Thymus (tissue), 11 donors: ENCODE measurements at regions not wholly inside any gene's neighbourhood (a gene's known extent, or its start where the extent isn't known, plus 50 kb on each side); places are given as distances from the start of the nearest gene placed in this dataset.
"Not testable (repeated sequence)": the region's sequence is repeated elsewhere in the genome, so short reads cannot be mapped to it uniquely, and the experiment has no call there.

Experiments
- DNase-seq, 9 donors: peaks; one replicate each; pipeline ENCODE4 v3.0.0-alpha.2; 2013; ENCODE audit warnings: low spot score in 9 of 9, low read depth in 6 of 9, missing footprints in 1 of 9
- H3K27ac ChIP-seq, 2 donors: one replicate each; pipeline ENCODE4 v1.5.1; 2013; ENCODE audit warnings: control low read depth in 1 of 2, low read depth in 1 of 2, low read length in 1 of 2, mild to moderate bottlenecking in 1 of 2, moderate library complexity in 1 of 2
- H3K27me3 ChIP-seq, 2 donors: one replicate each; pipeline ENCODE4 v1.5.1; 2013; ENCODE audit warnings: low read length in 1 of 2; ENCODE audit not compliant: control insufficient read depth in 2 of 2, insufficient read depth in 1 of 2
- H3K36me3 ChIP-seq, 2 donors: one replicate each; pipeline ENCODE4 v1.5.1; 2013; ENCODE audit warnings: low read length in 1 of 2, mild to moderate bottlenecking in 1 of 2, moderate library complexity in 1 of 2; ENCODE audit not compliant: control insufficient read depth in 2 of 2, insufficient read depth in 2 of 2
- H3K4me1 ChIP-seq, 2 donors: one replicate each; pipeline ENCODE4 v1.5.1; 2013; ENCODE audit warnings: low read length in 2 of 2; ENCODE audit not compliant: control insufficient read depth in 2 of 2, insufficient read depth in 2 of 2
- H3K4me3 ChIP-seq, 2 donors: one replicate each; pipeline ENCODE4 v1.5.1; 2013; ENCODE audit warnings: low read length in 2 of 2, control low read depth in 1 of 2, mild to moderate bottlenecking in 1 of 2
- H3K9me3 ChIP-seq, 2 donors: one replicate each; pipeline ENCODE4 v1.5.1; 2013; ENCODE audit warnings: low read length in 1 of 2, mild to moderate bottlenecking in 1 of 2; ENCODE audit not compliant: control insufficient read depth in 2 of 2, insufficient read depth in 1 of 2
- WGBS: extraction: QIAGEN DNeasy Blood & Tissue Kit; methylation state at CpG from one replicate; pipeline ENCODE4 v1.1.7; 2013; 5-methylcytosine and 5-hydroxymethylcytosine counted together
- donor health status: healthy.

- no peak overlapping the region for H3K27ac ChIP-seq
- H3K36me3 ChIP-seq = no peaks in the 10 kb centered on the region
- WGBS = 89% methylated on average over 3 of the region's 3 CpGs
- no peaks in the 10 kb centered on the region for H3K9me3 ChIP-seq
- no peaks in the 10 kb centered on the region for H3K4me1 ChIP-seq
- no peak for DNase-seq
- no peak overlapping the region for H3K4me3 ChIP-seq
- no peaks in the 10 kb centered on the region for H3K27me3 ChIP-seq
Measured at GRCh38 chr1:219323426-219323825, 149.7 kb downstream of the LYPLAL1 start.

GRCh38 chr1:219322766-219323165 is 149.1 kb downstream of the LYPLAL1 start:
- no peak overlapping the region for H3K27ac ChIP-seq
- 97% methylated on average over 3 of the region's 3 CpGs for WGBS
- H3K4me1 ChIP-seq = no peaks in the 10 kb centered on the region
- no peaks in the 10 kb centered on the region for H3K27me3 ChIP-seq
- no peak overlapping the region for H3K4me3 ChIP-seq
- no peaks in the 10 kb centered on the region for H3K36me3 ChIP-seq
- no peaks in the 10 kb centered on the region for H3K9me3 ChIP-seq
- DNase-seq = no peak

GRCh38 chr1:219320563-219320962 is 146.9 kb downstream of the LYPLAL1 start:
- H3K36me3 ChIP-seq, H3K4me3 ChIP-seq, H3K4me1 ChIP-seq, DNase-seq, H3K9me3 ChIP-seq, H3K27me3 ChIP-seq, H3K27ac ChIP-seq: not testable (repeated sequence)
- WGBS = 91% methylated on average over 4 of the region's 5 CpGs

GRCh38 chr1:219318826-219319225 is 145.1 kb downstream of the LYPLAL1 start:
- 95% methylated on average over 4 of the region's 4 CpGs for WGBS
- H3K4me1 ChIP-seq = no peaks in the 10 kb centered on the region

GRCh38 chr1:219317762-219318353 is 144.2 kb downstream of the LYPLAL1 start:
- Histone ChIP-seq H3K27ac (no peak overlapping the region), H3K36me3 (no peaks in the 10 kb centered on the region), H3K27me3 (no peaks in the 10 kb centered on the region), H3K9me3 (no peaks in the 10 kb centered on the region), H3K4me1 (no peaks in the 10 kb centered on the region), H3K4me3 (no peak overlapping the region)
- DNase-seq = no peak
- WGBS = 71% methylated on average over 3 of the region's 3 CpGs

More at GRCh38 chr1:219318826-219319225, 145.1 kb downstream of the LYPLAL1 start:
- no peak for DNase-seq
- Histone ChIP-seq H3K27ac (no peak overlapping the region), H3K9me3 (no peaks in the 10 kb centered on the region), H3K27me3 (no peaks in the 10 kb centered on the region), H3K36me3 (no peaks in the 10 kb centered on the region), H3K4me3 (no peak overlapping the region)

GRCh38 chr1:219316066-219316465 is 142.4 kb downstream of the LYPLAL1 start:
- 97% methylated on average over 1 of the region's 1 CpG for WGBS
- H3K4me1 ChIP-seq = no peaks in the 10 kb centered on the region
- DNase-seq = no peak

GRCh38 chr1:219313961-219314360 is 140.3 kb downstream of the LYPLAL1 start:
- Histone ChIP-seq H3K36me3 (no peaks in the 10 kb centered on the region), H3K4me3 (no peak overlapping the region), H3K27me3 (no peaks in the 10 kb centered on the region), H3K4me1 (no peaks in the 10 kb centered on the region), H3K9me3 (no peaks in the 10 kb centered on the region), H3K27ac (no peak overlapping the region)
- WGBS = 98% methylated on average over 2 of the region's 2 CpGs
- DNase-seq = no peak

More at GRCh38 chr1:219316066-219316465, 142.4 kb downstream of the LYPLAL1 start:
- H3K36me3 ChIP-seq = no peaks in the 10 kb centered on the region
- H3K9me3 ChIP-seq = no peaks in the 10 kb centered on the region
- H3K27ac ChIP-seq = no peak overlapping the region
- no peaks in the 10 kb centered on the region for H3K27me3 ChIP-seq
- H3K4me3 ChIP-seq = no peak overlapping the region

GRCh38 chr1:219312967-219313366 is 139.3 kb downstream of the LYPLAL1 start:
- Histone ChIP-seq H3K4me1 (no peaks in the 10 kb centered on the region), H3K9me3 (peaks cover 0 to 2% of the 10 kb centered on the region in 2 donors), H3K36me3 (no peaks in the 10 kb centered on the region), H3K27me3 (no peaks in the 10 kb centered on the region), H3K27ac (no peak overlapping the region), H3K4me3 (no peak overlapping the region)
- no peak for DNase-seq
- WGBS = 92% methylated on average over 3 of the region's 3 CpGs

GRCh38 chr1:219310181-219310728 is 136.6 kb downstream of the LYPLAL1 start:
- Histone ChIP-seq H3K27me3 (no peaks in the 10 kb centered on the region), H3K4me1 (no peaks in the 10 kb centered on the region), H3K9me3 (peaks cover 0 to 2% of the 10 kb centered on the region in 2 donors), H3K4me3 (no peak overlapping the region), H3K36me3 (no peaks in the 10 kb centered on the region), H3K27ac (no peak overlapping the region)
- 42% methylated on average over 1 of the region's 1 CpG for WGBS
- DNase-seq = no peak
